NCI-H2029 (cell line): ENCODE measurements at regions not wholly inside any gene's neighbourhood (a gene's known extent, or its start where the extent isn't known, plus 50 kb on each side); places are given as distances from the start of the nearest gene placed in this dataset.
A peak's percentile ranks its signal among the peaks of the same experiment; 100 is the strongest.

Experiments used
- DNase-seq: peaks from one replicate; lab custom pipeline; 2025; lab: John Stamatoyannopoulos, UW

GRCh38 chr6:101212640-101213039, 180.9 kb upstream of the GRIK2 start:
- DNase-seq = no peak

DNA sequence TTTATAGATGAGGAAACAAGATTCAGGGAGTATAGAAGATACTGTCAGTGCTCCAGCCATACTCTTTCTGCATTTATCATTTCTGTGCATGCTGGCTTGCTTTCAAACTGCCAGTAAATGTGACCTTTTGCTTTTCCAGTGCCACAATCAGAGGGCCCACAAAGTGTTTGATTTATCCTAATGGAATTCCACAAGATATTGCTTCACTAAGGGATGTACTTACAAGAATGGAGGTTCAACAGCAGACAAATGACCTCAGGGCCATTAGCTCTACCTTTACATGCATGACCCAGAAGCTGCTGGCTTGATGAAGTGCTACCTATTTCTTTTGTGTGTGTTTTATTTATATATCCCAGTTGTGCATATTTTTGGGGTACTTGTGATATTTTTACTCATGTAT, 171.5 kb upstream of the GRIK2 start:
- no peak for DNase-seq

GRCh38 chr6:101224751-101225150, 168.8 kb upstream of the GRIK2 start:
- DNase-seq = no peak

DNA sequence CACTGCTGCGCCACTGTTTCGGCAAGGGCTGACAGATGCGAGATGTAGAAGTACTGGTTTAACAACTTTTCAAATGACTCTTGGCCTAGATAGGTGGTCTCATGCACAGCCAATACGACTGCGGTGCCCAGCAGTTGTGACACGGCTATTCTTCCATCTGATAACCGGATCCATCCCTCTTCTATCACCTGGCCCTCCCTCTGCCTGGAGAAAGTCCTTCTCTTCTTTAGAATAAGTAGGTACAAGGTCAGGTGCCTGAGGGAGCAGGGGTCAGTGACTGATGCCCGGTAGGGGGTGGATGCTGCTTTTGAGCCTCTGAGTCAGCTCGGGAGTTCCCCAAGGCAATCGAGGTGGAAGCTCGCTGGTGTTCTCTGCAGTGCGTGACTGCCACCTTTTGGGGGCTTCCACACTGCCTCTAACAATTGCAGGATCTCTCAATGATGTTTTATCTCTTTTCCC, 166.8 kb upstream of the GRIK2 start:
- DNase-seq = no peak

- DNase-seq = no peak
These were observed 162.6 kb upstream of the GRIK2 start for GRCh38 chr6:101230866-101231265.

DNA sequence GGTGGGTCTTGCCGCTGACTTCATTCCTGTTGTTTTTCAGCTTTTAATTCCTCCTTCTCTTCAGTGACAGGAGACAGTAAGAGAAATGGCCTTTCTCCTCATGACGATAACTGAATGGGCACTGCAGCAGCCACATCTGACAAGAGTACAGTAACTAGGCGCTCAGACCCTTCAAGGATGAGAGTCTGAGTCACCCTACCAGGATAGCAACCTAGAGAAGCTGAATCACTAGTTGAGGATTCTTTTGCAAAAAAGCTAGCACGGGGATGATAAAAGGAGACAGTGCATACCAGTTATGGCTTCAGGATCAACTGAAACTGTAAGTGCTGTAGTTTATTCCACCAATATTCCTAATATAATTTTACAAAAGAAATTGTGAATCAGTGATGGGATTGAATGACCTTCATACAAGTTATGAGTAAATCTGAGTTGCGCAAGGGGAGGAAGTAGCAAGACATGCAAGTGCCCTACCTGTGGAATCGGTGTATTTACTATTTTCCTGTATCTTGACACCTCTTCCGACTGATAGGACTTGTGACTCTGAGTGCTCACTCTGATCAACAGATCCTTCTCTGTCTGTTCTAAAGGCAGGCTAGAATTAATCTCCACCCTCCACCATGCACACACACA, 161.8 kb upstream of the GRIK2 start:
- DNase-seq = no peak

GRCh38 chr6:101232961-101233360, 160.5 kb upstream of the GRIK2 start:
- no peak for DNase-seq

GRCh38 chr6:101236709-101237108, 156.8 kb upstream of the GRIK2 start:
- peak; percentile 39 for DNase-seq

GRCh38 chr6:101241442-101241841, 152.1 kb upstream of the GRIK2 start:
- no peak for DNase-seq

GRCh38 chr6:101249470-101249869, 144.0 kb upstream of the GRIK2 start:
- DNase-seq = no peak

- DNase-seq = no peak
These were observed 136.3 kb upstream of the GRIK2 start for GRCh38 chr6:101257163-101257562.

DNA sequence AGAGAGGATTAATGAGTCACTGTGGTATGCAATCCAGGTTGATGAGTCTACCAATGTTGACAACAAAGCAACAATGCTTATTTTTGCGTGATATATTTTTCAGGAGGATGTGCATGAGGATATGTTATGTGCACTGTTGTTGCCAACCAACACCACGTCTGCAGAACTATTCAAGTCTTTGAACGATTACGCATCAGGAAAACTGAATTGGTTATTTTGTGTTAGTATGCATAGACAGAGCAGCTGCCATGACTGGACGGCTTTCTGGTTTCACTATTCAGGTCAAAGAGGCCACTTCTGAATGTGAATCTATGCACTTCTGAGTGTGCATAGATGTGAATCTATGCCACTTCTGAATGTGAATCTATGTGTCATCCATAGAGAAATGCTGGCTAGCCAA, 134.0 kb upstream of the GRIK2 start:
- DNase-seq = no peak

- DNase-seq = no peak
These were observed 129.9 kb upstream of the GRIK2 start for GRCh38 chr6:101263596-101263995.

- DNase-seq = peak; percentile 1
These were observed 127.4 kb upstream of the GRIK2 start for GRCh38 chr6:101266063-101266462.

GRCh38 chr6:101268541-101268940, 125.0 kb upstream of the GRIK2 start:
- no peak for DNase-seq

GRCh38 chr6:101275251-101275650, 118.3 kb upstream of the GRIK2 start:
- no peak for DNase-seq

DNA sequence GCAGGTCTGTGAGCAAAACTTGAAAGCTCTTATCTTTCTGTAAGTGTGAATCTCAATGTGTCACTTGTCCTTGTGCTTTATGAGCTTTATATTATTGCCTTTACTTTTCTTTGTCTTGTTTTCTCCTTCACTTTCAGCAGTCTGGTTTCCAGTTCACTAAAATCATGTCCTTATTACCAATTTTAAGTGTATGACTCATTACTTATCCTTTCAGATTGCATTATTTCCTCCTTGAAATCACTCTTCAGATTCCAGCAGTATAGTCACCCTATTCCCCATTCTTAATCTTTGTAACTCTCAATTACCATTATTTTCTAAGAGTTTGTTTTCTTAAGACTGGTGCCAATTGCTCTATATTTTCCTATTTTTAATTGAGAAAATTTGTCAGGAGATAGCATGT, 117.4 kb upstream of the GRIK2 start:
- DNase-seq = no peak

- DNase-seq = no peak
These were observed 114.1 kb upstream of the GRIK2 start for GRCh38 chr6:101279410-101279809.

GRCh38 chr6:101281266-101281665, 112.2 kb upstream of the GRIK2 start:
- DNase-seq = no peak

DNA sequence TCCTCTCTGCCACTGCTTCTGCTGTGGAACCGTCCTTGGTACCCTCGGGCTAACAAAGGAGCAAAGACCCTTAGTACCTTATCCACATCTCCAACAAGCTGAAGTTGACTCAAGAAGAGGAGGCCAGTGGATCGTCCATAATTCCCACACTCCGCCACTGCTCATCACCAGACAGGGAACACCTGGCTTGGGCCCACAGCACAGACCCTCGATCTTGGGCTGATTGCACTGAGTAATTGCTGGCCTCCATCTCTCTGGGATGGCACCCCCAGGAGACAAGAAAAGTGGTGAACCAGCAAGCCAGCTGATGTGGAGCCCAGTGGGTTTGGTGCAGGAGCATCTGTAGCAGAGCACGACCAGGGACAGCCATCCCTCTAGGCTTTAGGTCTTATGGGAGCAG, 109.4 kb upstream of the GRIK2 start:
- DNase-seq = no peak

- no peak for DNase-seq
These were observed 107.4 kb upstream of the GRIK2 start for GRCh38 chr6:101286146-101286545.

DNA sequence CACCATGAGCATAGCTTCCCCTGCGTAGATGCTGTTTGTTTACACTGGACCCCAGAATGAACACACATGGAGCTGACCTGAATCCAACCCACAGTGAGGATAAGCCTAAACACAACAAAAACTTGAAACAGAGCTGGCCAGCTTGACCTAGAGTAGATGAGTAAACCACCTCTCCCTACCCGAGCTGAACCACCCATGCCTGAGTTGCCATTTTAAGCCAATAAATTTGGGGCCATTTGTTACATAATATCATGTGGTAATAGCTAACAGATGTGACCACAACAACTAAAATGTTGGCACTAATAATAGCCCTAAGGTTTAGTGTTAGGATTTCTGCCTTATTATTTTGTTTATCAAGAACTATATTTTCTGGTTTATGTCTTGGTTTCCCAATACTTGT, 103.2 kb upstream of the GRIK2 start:
- DNase-seq = no peak

- DNase-seq = no peak
These were observed 99.4 kb upstream of the GRIK2 start for GRCh38 chr6:101294051-101294638.

DNA sequence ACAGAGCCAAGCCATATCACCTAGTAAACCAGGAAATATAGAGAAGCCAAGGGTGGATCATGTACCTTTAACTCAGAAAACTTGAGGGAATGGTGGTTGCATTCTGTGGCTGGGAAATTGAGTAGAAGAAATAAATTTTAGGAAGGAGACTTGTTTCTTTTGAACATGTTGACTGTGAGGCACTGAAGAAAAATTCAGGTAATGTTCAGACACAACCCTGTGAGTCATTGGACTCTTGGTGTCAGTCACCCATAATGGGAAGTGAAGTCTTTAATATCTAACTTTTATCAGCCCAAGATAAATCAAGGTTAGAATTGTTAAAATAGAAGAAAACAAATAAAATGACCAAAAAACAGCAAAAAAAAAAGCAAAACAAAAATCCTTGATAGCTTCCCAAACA, 98.8 kb upstream of the GRIK2 start:
- no peak for DNase-seq
